Middle frontal gyrus (tissue), 1 donor: ENCODE measurements at regions not wholly inside any gene's neighbourhood (a gene's known extent, or its start where the extent isn't known, plus 50 kb on each side); places are given as distances from the start of the nearest gene placed in this dataset.

Source experiments
- DNase-seq: peaks from one replicate; pipeline ENCODE4 v3.0.0-alpha.2; 2015; ENCODE audit warnings: low spot score; ENCODE audit errors: extremely low spot score

DNA sequence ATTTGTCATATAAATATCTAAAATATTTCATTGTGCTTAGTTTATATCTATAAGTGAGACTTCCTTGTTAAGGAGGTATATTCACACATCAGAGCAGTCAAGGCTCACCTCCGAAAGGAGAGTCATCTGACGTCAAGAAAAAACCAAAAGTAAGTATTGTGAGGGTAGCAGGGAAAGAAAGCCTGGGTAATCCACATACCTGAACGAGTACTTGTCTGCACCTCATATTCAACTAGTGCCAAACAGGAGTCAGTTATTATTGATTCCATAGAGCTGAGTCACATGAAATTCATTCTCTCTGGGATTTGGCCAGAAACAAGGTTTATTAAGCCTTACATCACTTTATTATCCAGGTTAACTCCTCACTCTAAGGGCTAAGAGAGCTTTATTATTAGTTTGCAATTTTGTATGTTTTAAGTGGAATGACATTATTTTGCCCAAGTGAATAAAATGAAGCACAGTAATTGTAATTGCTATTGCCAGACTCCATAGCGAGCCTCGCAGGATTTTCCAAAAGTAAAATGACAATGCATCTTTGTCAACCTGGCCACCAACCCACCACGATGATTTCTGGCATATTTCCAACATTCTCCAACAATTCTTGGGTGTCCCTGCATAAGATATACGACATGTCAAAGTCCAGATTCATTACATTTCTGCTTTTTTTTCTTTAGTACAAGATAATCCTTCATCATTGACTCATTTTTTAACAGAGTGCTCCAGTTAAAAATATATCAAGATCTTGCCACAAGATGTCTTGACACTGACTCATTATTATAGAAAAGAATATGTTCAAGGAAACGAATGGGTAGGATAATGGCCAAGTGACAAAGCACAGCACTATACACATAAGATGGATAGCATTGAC lies 1210.4 kb upstream of the ACVR2A start:
- DNase-seq, result no peak

GRCh38 chr2:146633159-146633558 lies 1211.7 kb upstream of the ACVR2A start:
- DNase-seq, result no peak

DNA sequence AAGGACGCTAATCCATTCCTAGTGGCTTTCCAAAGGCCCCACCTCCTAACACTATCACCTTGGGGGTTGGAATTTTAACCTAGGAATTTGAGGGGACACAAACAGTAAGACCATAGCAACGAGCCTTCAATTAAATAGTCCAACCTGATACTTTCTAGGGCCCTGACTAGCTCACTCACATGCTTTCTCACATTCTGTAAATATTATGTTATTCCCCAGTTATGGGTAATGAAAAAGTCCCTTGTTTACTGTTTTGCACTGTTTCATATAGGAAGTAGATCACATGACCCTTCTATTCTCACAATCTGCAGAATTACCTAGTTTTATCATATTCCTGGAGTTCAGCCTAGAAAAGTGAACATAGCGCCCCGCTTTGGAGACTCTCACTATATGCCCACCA lies 1212.1 kb upstream of the ACVR2A start:
- no peak for DNase-seq

DNA sequence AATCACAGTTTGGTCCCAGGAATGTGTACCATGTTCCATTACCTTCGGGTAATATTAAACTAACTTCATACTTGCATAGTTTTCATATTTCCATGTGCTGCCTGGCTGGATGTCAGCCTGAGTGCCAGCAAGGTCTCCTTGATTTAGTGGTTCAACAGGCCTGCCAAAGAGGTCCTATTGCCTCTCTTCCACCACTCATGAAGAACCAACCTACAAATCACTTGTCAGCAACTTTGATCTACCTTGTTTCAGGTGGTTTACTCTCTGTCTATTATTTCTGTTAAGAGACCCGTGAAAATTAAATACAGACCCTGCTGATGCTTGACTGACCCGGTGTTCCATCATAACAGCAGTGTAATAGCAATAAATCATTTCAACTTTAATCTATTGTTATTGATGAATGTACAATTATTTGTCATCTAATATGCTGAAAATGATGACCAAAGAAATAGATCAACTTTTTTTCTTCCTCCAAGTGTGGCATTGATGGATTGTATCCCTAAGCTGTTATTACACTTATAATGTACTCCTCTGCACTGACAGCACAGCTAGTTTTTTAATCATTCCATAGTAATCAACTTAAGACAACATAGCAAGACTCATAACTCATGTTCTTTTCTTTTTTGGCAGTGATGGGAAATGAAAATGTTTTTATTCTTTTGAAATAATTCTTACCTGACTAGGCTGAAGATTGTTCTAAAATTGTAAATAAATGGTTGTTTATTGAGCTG lies 1220.2 kb upstream of the ACVR2A start:
- DNase-seq, result no peak

DNA sequence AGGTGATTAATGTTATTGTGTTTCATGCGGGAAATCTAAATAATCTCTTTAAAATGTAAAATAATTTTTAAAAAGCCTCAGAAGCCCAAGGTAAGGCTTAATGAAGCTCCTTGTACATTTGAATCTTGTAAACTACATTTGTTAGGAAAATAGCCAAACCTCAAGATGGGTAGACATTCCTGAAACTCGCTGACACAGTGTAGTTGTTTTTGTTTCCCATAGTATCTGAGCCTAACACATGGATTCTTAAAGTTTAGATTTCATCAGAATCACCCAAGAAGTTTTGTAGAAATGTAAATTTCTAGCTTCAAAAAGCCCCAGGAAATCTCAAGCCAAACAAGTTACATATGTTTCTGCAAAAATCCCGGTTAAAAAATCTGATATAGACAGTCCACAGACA lies 1221.1 kb upstream of the ACVR2A start:
- no peak for DNase-seq

- no peak for DNase-seq
Observed at GRCh38 chr2:146621656-146622055, 1223.2 kb upstream of the ACVR2A start.

DNA sequence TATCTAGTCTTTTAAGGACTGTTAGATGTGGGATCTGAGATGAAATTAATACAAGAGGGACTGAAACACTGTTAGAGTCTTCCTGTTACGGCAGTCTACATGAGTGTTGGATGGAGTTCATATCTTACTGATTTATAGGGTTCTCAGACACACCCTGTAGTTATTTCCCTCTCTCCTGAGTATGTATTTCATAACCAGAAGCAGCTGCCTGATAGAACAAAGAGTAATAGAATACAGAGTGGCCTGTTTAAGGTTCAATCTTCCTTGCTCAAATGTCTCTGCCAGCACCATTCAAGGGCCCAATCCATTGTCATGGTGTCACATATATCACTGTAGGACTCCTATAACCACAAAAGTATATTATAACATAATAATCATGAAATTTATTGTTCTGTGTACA lies 1229.1 kb upstream of the ACVR2A start:
- no peak for DNase-seq

- DNase-seq, result no peak
Observed at GRCh38 chr2:146608490-146608889, 1236.3 kb upstream of the ACVR2A start.

- DNase-seq, result no peak
Observed at GRCh38 chr2:146604521-146604920, 1240.3 kb upstream of the ACVR2A start.

DNA sequence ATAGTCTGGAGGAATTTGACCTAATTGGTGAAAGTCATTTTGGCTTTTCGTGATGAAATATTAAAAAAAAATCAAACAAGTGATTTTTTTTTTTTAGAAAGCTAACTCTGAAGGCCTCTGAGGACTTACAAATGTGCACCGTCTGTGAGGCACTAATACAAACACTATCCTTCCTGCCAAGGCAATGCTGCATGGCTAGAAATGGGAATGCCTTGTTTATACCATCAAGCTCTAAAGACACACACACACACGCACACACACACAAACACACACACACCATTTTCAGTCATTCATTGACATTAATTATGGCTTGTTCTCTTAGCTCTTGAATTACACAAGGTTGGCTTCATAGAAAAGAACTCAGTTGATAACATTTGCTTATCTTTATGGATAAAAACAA lies 1242.0 kb upstream of the ACVR2A start:
- no peak for DNase-seq

GRCh38 chr2:146602383-146602782 lies 1242.4 kb upstream of the ACVR2A start:
- DNase-seq, result no peak

DNA sequence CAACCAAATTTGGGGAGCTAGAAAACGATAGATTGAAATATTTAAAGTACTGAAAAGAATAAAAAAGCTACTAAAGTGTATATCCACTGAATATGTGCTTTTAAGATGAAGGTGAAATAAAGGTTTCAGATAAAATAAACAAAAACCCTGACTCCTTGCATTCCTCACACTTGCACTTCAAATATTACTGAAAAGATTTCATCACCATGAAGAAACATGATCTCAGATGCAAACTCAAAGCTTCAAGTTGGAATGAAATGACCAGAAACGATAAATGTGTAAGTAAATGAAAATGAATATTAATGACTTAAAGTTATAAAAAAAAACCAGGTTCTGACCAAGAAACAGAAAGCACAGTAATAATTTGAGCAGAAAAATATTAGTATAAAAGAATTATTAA lies 1246.0 kb upstream of the ACVR2A start:
- no peak for DNase-seq

DNA sequence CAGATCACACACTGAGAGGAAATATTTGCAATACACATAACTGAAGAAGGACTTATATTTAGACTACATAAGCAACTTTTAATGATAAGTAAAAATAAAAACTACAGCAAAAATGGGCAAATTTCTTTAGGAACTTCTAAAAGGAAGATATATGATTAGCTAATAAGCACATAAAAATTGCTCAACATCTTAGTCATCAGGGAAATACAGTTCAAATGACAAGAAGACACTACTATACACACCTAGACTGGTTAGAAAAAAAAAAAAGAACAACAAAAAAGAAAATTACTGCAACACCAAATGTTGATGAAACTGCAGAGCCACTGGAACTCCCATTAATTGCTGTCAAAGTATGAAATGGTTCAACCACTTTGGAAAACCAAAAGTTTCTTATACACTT lies 1247.5 kb upstream of the ACVR2A start:
- no peak for DNase-seq

DNA sequence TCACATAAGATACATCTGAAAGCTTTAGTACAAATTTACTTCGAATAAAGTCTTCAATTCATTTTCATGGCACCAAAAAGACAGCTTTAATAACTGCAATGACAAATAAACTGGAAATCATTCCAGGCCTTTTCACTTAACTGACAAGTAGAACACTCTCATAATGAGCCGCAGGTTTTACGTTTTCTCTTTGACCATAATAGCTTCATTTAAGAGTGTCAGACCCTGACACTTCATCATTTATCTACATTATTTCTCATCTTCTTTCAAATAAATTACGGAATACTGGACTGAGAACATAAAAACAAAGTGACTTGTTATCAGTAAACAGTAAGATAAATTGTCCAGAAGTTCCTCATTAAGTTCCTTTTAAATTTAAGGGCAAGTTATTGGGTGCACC lies 1252.9 kb upstream of the ACVR2A start:
- DNase-seq, result no peak

GRCh38 chr2:146587291-146587713 lies 1257.5 kb upstream of the ACVR2A start:
- no peak for DNase-seq

DNA sequence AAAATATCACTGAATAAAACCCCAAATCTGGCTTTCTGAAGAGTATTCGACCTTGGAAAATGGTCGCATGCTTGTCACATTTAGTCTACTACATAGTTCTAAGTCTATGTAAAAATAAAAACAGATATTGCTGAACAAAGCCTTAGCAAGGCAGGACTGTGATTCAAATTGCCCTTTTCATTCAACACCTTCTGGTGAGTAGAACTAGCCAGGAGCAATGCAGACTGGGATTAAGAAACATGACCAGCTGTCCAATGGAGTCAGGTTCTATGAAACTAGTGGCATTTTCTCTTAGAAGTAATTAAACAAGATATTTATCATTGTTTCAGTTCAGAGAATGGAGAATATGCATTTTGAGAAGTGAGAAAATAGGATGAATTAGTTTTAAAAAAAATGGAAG lies 1260.5 kb upstream of the ACVR2A start:
- DNase-seq, result no peak

DNA sequence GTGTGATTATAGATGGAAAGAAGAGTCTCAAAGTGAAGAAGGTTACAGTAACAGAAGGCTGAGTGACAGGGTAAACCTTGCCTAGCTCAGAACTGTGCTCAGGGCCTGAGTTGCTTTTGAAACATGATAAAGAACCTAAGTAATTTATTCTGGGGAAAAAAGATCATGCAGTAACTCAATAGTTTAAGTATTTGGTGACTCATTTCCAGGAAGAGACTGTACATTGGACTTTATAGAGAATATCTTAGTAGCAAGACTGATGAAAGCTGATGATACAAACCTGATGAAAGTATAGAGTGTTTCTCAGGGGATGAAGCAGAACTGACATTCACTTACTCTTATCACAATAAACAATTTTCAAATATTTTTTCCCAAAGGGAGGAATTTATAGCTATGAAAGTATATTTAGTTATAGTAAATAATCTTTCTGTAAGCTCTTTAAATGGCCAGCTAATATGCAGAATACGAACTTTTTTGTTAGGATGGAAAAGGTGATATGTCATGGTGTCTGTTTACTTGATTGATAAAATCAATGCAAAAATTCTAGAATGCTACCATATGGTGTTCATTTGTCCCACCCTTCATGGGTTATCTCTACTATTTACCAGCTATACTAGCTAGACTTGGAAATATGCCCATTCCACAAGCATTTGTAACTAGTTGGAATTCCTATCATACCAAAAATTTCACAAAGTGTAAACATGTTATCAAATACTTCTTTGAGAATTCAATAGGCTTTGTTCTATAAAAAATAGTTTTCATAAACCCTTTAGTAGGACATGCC lies 1265.5 kb upstream of the ACVR2A start:
- DNase-seq, result no peak

DNA sequence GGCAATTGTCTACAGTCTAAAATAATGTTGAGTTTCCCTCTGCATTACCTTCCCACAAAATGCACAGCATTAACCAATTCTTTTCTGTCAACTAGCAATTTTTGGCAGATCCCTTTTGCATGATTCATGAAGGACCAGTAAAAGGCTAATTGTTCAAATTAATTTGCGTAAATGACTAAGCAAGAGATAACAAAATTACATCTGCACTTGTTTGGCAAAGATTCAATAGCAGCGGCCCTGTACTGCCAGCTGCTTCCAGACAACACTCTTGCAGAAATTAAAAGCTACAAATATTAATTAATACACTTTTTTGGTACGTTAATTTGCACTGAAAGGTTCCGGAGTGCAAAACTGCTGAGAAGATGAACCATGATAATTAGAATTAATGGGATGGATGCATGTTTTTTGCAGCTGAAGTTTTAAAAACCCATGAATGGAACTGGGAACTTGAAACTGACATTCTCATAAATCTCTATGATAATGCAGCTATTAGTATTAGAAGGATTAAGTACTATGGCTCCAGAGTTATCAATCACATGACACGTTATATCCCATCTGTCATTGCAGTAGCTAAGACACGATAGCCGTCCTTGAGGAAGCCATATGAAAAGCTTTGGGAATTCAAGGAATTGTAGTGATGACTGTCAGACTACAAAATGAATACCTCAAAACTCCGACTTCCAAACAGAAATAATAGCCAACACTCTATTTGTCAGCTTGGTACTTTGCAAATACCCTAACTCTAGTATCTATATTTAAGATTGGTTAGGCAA lies 1268.3 kb upstream of the ACVR2A start:
- DNase-seq, result no peak

DNA sequence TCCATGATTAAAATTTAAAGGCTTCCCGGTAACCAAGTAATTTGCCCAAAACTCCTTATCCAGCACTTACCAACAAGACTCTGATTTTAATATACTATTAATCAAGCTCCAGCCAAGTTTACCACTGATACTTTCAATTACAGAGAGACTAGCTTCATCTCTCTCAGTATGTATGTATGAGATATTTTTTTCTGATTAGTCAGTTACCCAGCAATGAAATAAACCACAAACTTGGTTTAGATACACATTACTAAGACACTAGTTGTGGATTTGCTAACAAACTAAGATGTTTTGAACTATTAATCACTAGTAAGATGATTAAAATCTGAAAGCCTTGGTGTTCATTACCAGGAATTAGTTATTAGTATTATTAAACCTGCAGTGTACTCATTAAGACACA lies 1272.2 kb upstream of the ACVR2A start:
- no peak for DNase-seq

- DNase-seq, result no peak
Observed at GRCh38 chr2:146561996-146562395, 1282.8 kb upstream of the ACVR2A start.

- no peak for DNase-seq
Observed at GRCh38 chr2:146547236-146547635, 1297.6 kb upstream of the ACVR2A start.
